HCT116 (cell line): ENCODE measurements at regions not wholly inside any gene's neighbourhood (a gene's known extent, or its start where the extent isn't known, plus 50 kb on each side); places are given as distances from the start of the nearest gene placed in this dataset.

Experiments
- ATAC-seq: fragments of 200-7000 bp; cut with Tn5 transposase; 2 replicates; pipeline ENCODE4 v1.9.1; 2020; ENCODE audit warnings: mild to moderate bottlenecking, moderate library complexity
- BruUV-seq: library from RNA; stranded (reverse); fragments of 400-500 nt; replicated peaks from 2 replicates; lab custom pipeline; 2021; lab: Mats Ljungman, UMichigan
- CTCF ChIA-PET: fragments of 300-600 bp; sonication (Branson Sonifier 250); formaldehyde crosslinking; loops from one replicate; lab custom pipeline; 2021; ENCODE audit warnings: antibody characterized with exemption; lab: Charles Lee
- POLR2A ChIA-PET: fragments of 300-600, 350-600 bp; sonication (Branson Sonifier 250); formaldehyde crosslinking; loops from one replicate; lab custom pipeline; 2021; ENCODE audit warnings: antibody characterized with exemption; lab: Charles Lee
- RAD21 ChIA-PET, 2 experiments: fragments of 300-600 bp; sonication (Branson Sonifier 250); formaldehyde crosslinking; loops; one replicate each; lab custom pipeline; 2023; ENCODE audit warnings: low total read pairs in 2 of 2; ENCODE audit not compliant: uncharacterized antibody in 2 of 2, unreplicated experiment in 2 of 2, low non-redundant PET in 1 of 2; lab: Charles Lee
- DNase-seq: peaks from one replicate; pipeline ENCODE4 v3.0.0-alpha.2; 2010; ENCODE audit warnings: low read depth, low spot score
- H2AFZ ChIP-seq: fragments of 200-600 bp; shearing (Covaris generic), sonication (generic); 2 replicates; pipeline ENCODE4 v1.6.1; 2017; ENCODE audit warnings: low read depth, mixed run types, mixed read lengths, antibody characterized with exemption, low read length; ENCODE audit not compliant: poor library complexity, severe bottlenecking
- H3K27ac ChIP-seq: 2 replicates; pipeline ENCODE4 v1.5.1; 2012; ENCODE audit warnings: low read depth, low read length
- H3K27me3 ChIP-seq: fragments of 200-600 bp; sonication (generic); 2 replicates; pipeline ENCODE4 v1.6.1; 2016; ENCODE audit warnings: mixed run types, low read length, mixed read lengths; ENCODE audit not compliant: insufficient read depth
- H3K36me3 ChIP-seq, 2 experiments: fragments of 200-500 bp in 1 of 2; fragments of 200-600 bp in 1 of 2; sonication (Bioruptor generic) in 1 of 2; sonication (generic) in 1 of 2; 2 replicates each; pipeline versions ENCODE4 v1.5.1 to v1.6.1; 2014 to 2016; ENCODE audit warnings: low read length in 2 of 2, inconsistent platforms in 1 of 2, mixed read lengths in 1 of 2, mixed run types in 1 of 2; ENCODE audit not compliant: insufficient read depth in 2 of 2, control insufficient read depth in 1 of 2
- H3K4me1 ChIP-seq, 2 experiments: fragments of 200-600 bp in 1 of 2; sonication (generic) in 1 of 2; 2 replicates each; pipeline versions ENCODE4 v1.5.1 to v1.6.1; 2012 to 2017; ENCODE audit warnings: low read length in 2 of 2, inconsistent platforms in 1 of 2, mild to moderate bottlenecking in 1 of 2, mixed read lengths in 1 of 2, mixed run types in 1 of 2, moderate library complexity in 1 of 2; ENCODE audit not compliant: insufficient read depth in 2 of 2, control insufficient read depth in 1 of 2
- H3K4me2 ChIP-seq: fragments of 200-600 bp; sonication (generic); 2 replicates; pipeline ENCODE4 v1.6.1; 2017; ENCODE audit warnings: mixed run types, low read length, mixed read lengths
- H3K4me3 ChIP-seq, 2 experiments: fragments of 200-600 bp in 1 of 2; sonication (generic) in 1 of 2; replicated peaks in 1 of 2; 2 replicates each; pipeline ENCODE4 v1.5.1; 2011 to 2016; ENCODE audit warnings: low read length in 2 of 2, control low read depth in 1 of 2, low read depth in 1 of 2, mild to moderate bottlenecking in 1 of 2, mixed read lengths in 1 of 2, mixed run types in 1 of 2
- H3K79me2 ChIP-seq: fragments of 200-600 bp; sonication (generic); 2 replicates; pipeline ENCODE4 v1.6.1; 2017; ENCODE audit warnings: mild to moderate bottlenecking, mixed run types, low read length, moderate library complexity, mixed read lengths; ENCODE audit not compliant: insufficient read depth
- H3K9ac ChIP-seq: fragments of 200-600 bp; sonication (generic); 2 replicates; pipeline ENCODE4 v1.6.1; 2016; ENCODE audit warnings: low read length, mixed read lengths
- H3K9me2 ChIP-seq: fragments of 200-600 bp; sonication (generic), shearing (Covaris generic); 2 replicates; pipeline ENCODE4 v1.6.1; 2017; ENCODE audit warnings: mixed run types, mild to moderate bottlenecking, moderate library complexity; ENCODE audit not compliant: insufficient read depth
- H3K9me3 ChIP-seq, 2 experiments: fragments of 200-500 bp in 1 of 2; fragments of 200-600 bp in 1 of 2; sonication (Bioruptor generic) in 1 of 2; sonication (generic) in 1 of 2; 2 replicates each; pipeline ENCODE4 v1.6.1; 2014 to 2017; ENCODE audit warnings: low read length in 2 of 2, mixed read lengths in 2 of 2, inconsistent platforms in 1 of 2, low read depth in 1 of 2, mild to moderate bottlenecking in 1 of 2, mixed run types in 1 of 2, moderate library complexity in 1 of 2; ENCODE audit not compliant: control insufficient read depth in 1 of 2, insufficient read depth in 1 of 2
- H4K20me1 ChIP-seq: fragments of 200-600 bp; sonication (generic), shearing (Covaris generic); 2 replicates; pipeline ENCODE4 v1.6.1; 2017; ENCODE audit warnings: mixed run types, mild to moderate bottlenecking, moderate library complexity; ENCODE audit not compliant: insufficient read depth
- FOSL1 ChIP-seq: IDR thresholded peaks from 2 replicates; pipeline ENCODE4 v1.6.1; 2012; ENCODE audit warnings: low read depth
- JUND ChIP-seq: IDR thresholded peaks from 2 replicates; pipeline ENCODE4 v1.6.1; 2012
- POLR2A ChIP-seq: IDR thresholded peaks from 2 replicates; pipeline ENCODE4 v1.7.0; 2011; ENCODE audit warnings: borderline replicate concordance; ENCODE audit not compliant: insufficient read depth, insufficient read length; ENCODE audit errors: extremely low read depth
- SP1 ChIP-seq: IDR thresholded peaks from 2 replicates; pipeline ENCODE4 v1.6.1; 2012; ENCODE audit warnings: low read depth
- YY1 ChIP-seq: IDR thresholded peaks from 2 replicates; pipeline ENCODE4 v1.6.1; 2011; ENCODE audit warnings: low read length, low read depth, moderate library complexity, mild to moderate bottlenecking; ENCODE audit not compliant: insufficient replicate concordance; ENCODE audit errors: extremely low read depth
- ZFX ChIP-seq: fragments of 450-650 bp; IDR thresholded peaks from 2 replicates; pipeline ENCODE4 v1.6.1; 2017
- intact Hi-C: fragments of 100-400 bp; cut with micrococcal nuclease; formaldehyde crosslinking; loops from 2 replicates; pipeline ENCODE4 v1.10.0; 2022
- TF ChIP-seq, protein P1 (sequence below), 3 experiments: fragments of 200-600 bp in 1 of 3; sonication (generic) in 1 of 3; IDR thresholded peaks in 2 of 3; conservative IDR thresholded peaks in 1 of 3; 2 replicates each; pipeline ENCODE4 v1.5.1; 2012 to 2017; ENCODE audit warnings: low read depth in 2 of 3, low read length in 2 of 3, antibody characterized with exemption in 1 of 3, borderline replicate concordance in 1 of 3, control low read depth in 1 of 3, mild to moderate bottlenecking in 1 of 3, mixed read lengths in 1 of 3, mixed run types in 1 of 3, moderate library complexity in 1 of 3; ENCODE audit not compliant: insufficient read depth in 1 of 3
- TF ChIP-seq, protein P2 (sequence below): IDR thresholded peaks from 2 replicates; pipeline ENCODE4 v1.6.1; 2012

DNA sequence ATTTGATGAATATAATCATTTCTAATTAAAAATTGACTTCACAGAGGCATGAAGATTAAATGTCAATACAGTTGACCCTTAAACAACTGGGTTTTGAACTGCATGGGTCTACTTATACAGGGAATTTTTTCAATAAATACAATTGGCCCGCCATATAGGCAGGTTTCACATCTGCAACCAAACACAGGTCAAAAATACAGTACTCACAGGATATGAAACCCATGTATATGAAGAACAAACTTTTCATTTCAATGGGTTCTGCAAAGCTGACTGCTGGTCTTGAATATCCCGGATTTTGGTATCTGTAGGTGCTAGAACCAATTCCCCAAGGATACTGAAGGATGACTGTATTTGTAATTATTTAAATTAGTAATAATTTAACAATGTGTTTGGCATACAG lies 555.6 kb downstream of the EPHA4 start:
- no peak for DNase-seq
- no TSS peak for BruUV-seq
- Histone ChIP-seq H3K4me2 (no peak overlapping the region), H3K79me2 (no peaks in the 10 kb centered on the region), H3K9ac (no peak overlapping the region), H3K9me3 (no peaks in the 10 kb centered on the region), H3K36me3 (no peaks in the 10 kb centered on the region), H2AFZ (no peak overlapping the region), H3K9me2 (no peaks in the 10 kb centered on the region), H3K27ac (no peak overlapping the region), H3K4me1 (no peaks in the 10 kb centered on the region), H3K27me3 (peaks cover 3% of the 10 kb centered on the region; the same call in 1 of the 2 replicates), H4K20me1 (no peaks in the 10 kb centered on the region), H3K4me3 (no peak overlapping the region)
- TF ChIP-seq, protein P1, sequence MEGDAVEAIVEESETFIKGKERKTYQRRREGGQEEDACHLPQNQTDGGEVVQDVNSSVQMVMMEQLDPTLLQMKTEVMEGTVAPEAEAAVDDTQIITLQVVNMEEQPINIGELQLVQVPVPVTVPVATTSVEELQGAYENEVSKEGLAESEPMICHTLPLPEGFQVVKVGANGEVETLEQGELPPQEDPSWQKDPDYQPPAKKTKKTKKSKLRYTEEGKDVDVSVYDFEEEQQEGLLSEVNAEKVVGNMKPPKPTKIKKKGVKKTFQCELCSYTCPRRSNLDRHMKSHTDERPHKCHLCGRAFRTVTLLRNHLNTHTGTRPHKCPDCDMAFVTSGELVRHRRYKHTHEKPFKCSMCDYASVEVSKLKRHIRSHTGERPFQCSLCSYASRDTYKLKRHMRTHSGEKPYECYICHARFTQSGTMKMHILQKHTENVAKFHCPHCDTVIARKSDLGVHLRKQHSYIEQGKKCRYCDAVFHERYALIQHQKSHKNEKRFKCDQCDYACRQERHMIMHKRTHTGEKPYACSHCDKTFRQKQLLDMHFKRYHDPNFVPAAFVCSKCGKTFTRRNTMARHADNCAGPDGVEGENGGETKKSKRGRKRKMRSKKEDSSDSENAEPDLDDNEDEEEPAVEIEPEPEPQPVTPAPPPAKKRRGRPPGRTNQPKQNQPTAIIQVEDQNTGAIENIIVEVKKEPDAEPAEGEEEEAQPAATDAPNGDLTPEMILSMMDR (IDR thresholded peaks at IDR 0.05 in 2 of 3, conservative IDR thresholded peaks at IDR 0.05 in 1 of 3; ENCODE audit: borderline replicate concordance in 1 of 3, insufficient read depth in 1 of 3, low read depth in 2 of 3, low read length in 2 of 3) = no peak
- TF ChIP-seq FOSL1 = no peak
- TF ChIP-seq, protein P2, sequence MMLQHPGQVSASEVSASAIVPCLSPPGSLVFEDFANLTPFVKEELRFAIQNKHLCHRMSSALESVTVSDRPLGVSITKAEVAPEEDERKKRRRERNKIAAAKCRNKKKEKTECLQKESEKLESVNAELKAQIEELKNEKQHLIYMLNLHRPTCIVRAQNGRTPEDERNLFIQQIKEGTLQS = no peak
- TF ChIP-seq YY1 = no peak
- TF ChIP-seq ZFX = no peak
- TF ChIP-seq JUND = no peak
- TF ChIP-seq POLR2A = no peak
- intact Hi-C loops = no loop called here
- POLR2A ChIA-PET = no interaction called here
- RAD21 ChIA-PET = no interaction called here
- ATAC-seq = no peak
- CTCF ChIA-PET = no interaction called here

DNA sequence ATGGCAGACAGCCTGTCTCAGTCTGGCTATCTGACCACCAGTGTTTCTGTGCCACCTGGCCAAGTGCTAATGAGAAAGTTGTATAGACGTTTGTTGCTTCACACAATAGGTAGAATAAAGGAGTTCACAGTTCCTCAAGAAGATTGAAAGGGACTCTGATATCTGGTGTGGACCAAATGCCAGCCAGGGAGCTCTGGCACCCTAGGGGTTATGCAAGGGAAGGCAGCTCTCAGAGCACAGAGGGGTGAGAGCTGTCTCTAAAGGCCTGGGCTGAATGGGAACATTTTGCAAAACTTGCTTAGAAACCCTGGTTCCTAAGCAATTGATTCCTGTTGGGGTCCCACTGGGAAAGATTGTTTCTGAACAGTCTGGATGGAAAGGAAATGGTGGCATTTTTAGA lies 553.8 kb downstream of the EPHA4 start:
- Histone ChIP-seq H3K9me3 (no peaks in the 10 kb centered on the region), H3K79me2 (no peaks in the 10 kb centered on the region), H3K9ac (no peak overlapping the region), H3K27ac (no peak overlapping the region), H4K20me1 (no peaks in the 10 kb centered on the region), H3K36me3 (no peaks in the 10 kb centered on the region), H3K9me2 (no peaks in the 10 kb centered on the region), H3K27me3 (no peaks in the 10 kb centered on the region), H3K4me2 (no peak overlapping the region), H2AFZ (no peak overlapping the region), H3K4me3 (no peak overlapping the region), H3K4me1 (no peaks in the 10 kb centered on the region)
- no TSS peak for BruUV-seq
- CTCF ChIA-PET = no interaction called here
- RAD21 ChIA-PET = no interaction called here
- POLR2A ChIA-PET = no interaction called here
- TF ChIP-seq, protein P1 (IDR thresholded peaks at IDR 0.05 in 2 of 3, conservative IDR thresholded peaks at IDR 0.05 in 1 of 3; ENCODE audit: borderline replicate concordance in 1 of 3, insufficient read depth in 1 of 3, low read depth in 2 of 3, low read length in 2 of 3) = 0 out of 6 replicates have a peak, but pooled peaks of 1 of the 3 experiments have one; percentile 3
- no peak for TF ChIP-seq SP1
- ATAC-seq = no peak
- intact Hi-C loops = no loop called here
- no peak for DNase-seq
